ENCODE measurements at regions not wholly inside any gene's neighbourhood (a gene's known extent, or its start where the extent isn't known, plus 50 kb on each side); places are given as distances from the start of the nearest gene placed in this dataset.

DNA sequence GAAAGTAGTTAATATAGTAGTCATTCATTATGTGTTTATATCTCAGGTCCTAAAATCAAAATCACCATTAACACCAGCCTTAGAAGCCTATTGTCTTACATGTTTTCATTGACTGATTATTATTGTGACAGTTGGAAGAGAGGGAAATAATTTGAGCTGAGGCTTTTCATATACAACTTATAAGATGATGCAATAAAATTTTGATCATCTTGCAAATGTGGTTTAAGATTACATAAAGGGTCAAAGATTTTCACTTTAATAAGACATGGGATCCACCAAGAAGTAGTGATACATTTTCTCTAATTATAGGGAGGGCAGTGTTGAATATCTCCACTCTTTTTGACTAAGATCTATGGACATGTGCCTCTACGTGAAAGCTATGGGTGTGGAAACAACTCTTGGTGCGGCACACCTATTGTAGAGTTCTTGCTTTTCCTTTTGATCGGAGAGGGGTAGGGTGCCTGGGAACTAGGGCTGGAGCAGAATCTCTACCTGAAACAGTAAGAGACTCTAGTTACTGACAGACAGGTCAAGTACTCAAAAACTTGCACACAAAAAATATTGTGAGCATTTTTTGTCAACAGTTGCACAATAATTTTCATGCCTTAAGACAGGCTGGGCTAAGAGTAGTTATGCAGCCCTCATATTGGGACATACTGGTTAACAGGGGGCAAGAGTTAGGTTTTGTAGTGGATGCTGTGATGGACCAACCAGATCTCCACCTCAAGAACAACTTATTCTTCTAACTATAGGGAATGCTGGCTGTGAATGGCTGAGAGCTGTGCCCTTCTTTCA lies 139.3 kb upstream of the FST start:
- no peak overlapping the region for H3K27ac Mint-ChIP-seq
- no peaks in the 10 kb centered on the region for H3K36me3 Mint-ChIP-seq (ENCODE audit: low read depth)
- ChIA-PET POLR2A (no interaction called here), CTCF (no interaction called here)
- ATAC-seq (no peak), DNase-seq (no peak)
- no peaks in the 10 kb centered on the region for H3K9me3 Mint-ChIP-seq (ENCODE audit: insufficient read depth)
- no peaks in the 10 kb centered on the region for H3K27me3 Mint-ChIP-seq (ENCODE audit: low read depth)
- H3K4me1 Mint-ChIP-seq (ENCODE audit: low read depth): no peaks in the 10 kb centered on the region
- H3K4me3 Mint-ChIP-seq: no peak overlapping the region

DNA sequence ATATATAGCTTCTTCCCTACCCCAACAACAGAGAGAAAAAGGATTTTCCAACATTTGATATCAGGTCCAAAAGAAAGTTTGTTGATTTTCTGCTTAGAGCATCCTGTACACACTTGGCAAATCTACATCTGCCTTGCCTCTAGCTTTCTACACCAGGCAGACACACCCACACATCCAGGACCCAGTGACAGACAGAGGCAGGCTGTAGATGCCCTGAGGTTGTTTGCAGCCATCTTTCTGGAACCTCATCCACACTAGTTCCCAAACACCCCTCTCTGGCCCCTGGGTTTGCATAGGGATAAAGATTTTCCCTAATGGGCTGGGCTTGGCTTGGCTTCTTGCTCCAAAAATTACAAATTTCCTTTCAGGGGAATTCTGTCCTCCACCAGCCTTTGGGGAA lies 138.2 kb upstream of the FST start:
- DNase-seq (no peak), ATAC-seq (no peak)
- Mint-ChIP-seq H3K9me3 (ENCODE audit: insufficient read depth) (no peaks in the 10 kb centered on the region), H3K4me3 (no peak overlapping the region), H3K36me3 (ENCODE audit: low read depth) (no peaks in the 10 kb centered on the region), H3K4me1 (ENCODE audit: low read depth) (no peaks in the 10 kb centered on the region), H3K27ac (no peak overlapping the region), H3K27me3 (ENCODE audit: low read depth) (no peaks in the 10 kb centered on the region)
- ChIA-PET POLR2A (no interaction called here), CTCF (no interaction called here)

DNA sequence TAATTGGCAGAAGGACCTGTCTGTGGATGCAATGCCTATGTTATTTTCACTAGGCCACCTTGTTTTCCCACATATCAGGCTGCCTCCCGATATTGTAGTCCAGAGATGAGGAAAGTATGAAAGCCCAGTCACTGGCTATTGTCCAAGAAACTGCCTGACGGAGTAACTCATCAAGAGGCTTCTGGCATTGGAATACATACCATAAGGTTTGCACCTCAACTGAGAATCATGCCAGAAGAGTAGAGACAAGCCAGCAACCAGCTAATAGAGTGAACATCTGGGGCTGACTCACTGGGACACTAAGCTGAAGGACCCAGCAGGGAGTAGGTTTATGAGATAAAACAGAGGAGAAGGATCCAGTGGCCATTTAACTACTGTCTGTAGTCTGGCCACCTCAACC lies 137.2 kb upstream of the FST start:
- H3K27ac Mint-ChIP-seq: no peak overlapping the region
- no peak for ATAC-seq
- ChIA-PET CTCF (no interaction called here), POLR2A (interaction anchor here (0.6 kb wide), 1 partner anchor 9 kb away, joined by 3 read pairs; no protein-coding TSS in a partner anchor)
- H3K4me1 Mint-ChIP-seq (ENCODE audit: low read depth): no peaks in the 10 kb centered on the region
- H3K4me3 Mint-ChIP-seq: no peak overlapping the region
- peaks cover 3% of the 10 kb centered on the region for H3K27me3 Mint-ChIP-seq (ENCODE audit: low read depth)
- no peaks in the 10 kb centered on the region for H3K36me3 Mint-ChIP-seq (ENCODE audit: low read depth)
- no peaks in the 10 kb centered on the region for H3K9me3 Mint-ChIP-seq (ENCODE audit: insufficient read depth)
- DNase-seq: no peak

DNA sequence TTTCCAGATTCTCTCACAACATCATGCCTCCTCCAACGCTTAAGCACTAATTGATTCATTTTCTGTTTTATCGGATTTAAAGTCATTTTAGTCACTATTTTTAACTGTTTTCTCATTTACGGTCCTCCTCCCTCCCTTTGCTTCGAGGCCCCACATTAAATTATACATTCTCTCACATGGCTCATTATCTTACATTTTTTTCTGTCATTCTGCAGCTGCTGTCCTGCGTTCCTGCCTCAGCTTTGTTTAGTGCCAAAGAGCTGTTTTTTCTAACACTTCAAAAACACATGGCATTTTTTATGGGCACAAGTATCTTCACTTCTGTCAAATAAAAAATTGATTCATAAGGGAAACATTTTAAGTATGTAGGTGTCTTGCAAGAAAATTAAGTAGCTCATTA lies 130.1 kb upstream of the FST start:
- Mint-ChIP-seq H3K4me3 (no peak overlapping the region), H3K27ac (no peak overlapping the region), H3K9me3 (ENCODE audit: insufficient read depth) (no peaks in the 10 kb centered on the region), H3K36me3 (ENCODE audit: low read depth) (no peaks in the 10 kb centered on the region), H3K4me1 (ENCODE audit: low read depth) (no peaks in the 10 kb centered on the region), H3K27me3 (ENCODE audit: low read depth) (peaks cover 3% of the 10 kb centered on the region)
- ChIA-PET POLR2A (interaction anchor here (0.6 kb wide), 1 partner anchor 154 kb away, joined by 5 read pairs; no protein-coding TSS in a partner anchor), CTCF (no interaction called here)
- ATAC-seq (no peak), DNase-seq (no peak)

DNA sequence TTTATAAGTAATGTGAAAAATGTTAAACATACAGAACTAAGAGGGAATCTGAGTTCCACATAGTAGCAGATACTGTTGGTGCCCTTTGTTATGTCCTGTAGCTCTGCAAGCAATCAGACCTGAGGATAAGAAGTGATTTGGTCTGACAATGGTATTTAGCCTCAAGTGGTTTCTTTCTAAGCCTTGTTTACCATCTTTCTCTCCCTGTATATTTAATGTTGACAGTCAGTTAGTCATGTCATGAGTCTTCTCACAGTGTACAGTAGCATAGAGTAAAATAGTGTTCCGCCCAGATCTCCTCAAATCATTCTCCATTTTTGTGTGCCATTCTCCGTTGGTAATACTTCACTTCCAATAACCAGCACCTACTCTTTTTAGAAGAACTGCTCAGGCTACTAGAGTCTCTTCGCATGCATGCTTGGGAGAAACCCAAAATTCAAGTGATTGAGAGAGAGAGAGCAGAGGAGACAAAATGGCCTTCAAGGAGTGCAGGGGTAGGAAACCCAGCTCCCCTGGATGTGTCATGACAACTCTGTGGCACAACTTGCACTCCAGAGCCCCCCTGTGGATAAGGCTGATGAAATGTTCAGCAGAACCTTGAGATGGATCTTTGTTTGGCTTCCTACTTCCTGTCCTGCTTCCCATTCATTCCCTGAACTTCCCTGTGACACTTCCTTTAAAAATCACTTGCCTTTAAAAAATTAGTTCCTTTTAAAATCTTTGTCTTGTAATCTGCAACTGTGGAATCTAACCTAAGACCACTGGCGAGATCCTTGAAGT lies 129.2 kb upstream of the FST start:
- ChIA-PET CTCF (no interaction called here), POLR2A (interaction anchor here (0.6 to 0.8 kb wide), 3 partner anchors 8 to 426 kb away, joined by 3 to 5 read pairs (median 3); no protein-coding TSS in a partner anchor)
- ATAC-seq: no peak
- Mint-ChIP-seq H3K36me3 (ENCODE audit: low read depth) (no peaks in the 10 kb centered on the region), H3K27me3 (ENCODE audit: low read depth) (peaks cover 3% of the 10 kb centered on the region), H3K4me1 (ENCODE audit: low read depth) (no peaks in the 10 kb centered on the region), H3K9me3 (ENCODE audit: insufficient read depth) (no peaks in the 10 kb centered on the region), H3K4me3 (no peak overlapping the region), H3K27ac (no peak overlapping the region)
- DNase-seq: no peak

DNA sequence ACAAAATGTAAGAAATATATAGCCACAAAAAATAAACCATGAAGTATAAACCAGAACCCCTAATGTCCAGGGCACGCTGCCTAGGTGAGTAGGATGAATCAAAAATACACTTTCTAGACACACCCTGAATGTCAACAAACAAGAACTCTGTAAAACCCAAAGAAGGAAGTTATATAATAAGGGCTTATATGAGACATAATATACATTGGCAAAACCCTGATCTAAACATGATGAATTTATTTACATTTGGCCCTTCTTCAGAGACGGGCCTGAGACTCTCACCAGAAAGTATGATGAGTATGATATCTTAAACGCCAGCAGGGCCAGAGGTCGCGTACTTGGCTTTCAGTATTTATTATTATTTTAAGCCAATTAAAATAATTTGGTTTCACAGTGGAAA lies 125.1 kb upstream of the FST start:
- ChIA-PET POLR2A (no interaction called here), CTCF (no interaction called here)
- Mint-ChIP-seq H3K27ac (no peak overlapping the region), H3K36me3 (ENCODE audit: low read depth) (no peaks in the 10 kb centered on the region), H3K4me3 (no peak overlapping the region), H3K9me3 (ENCODE audit: insufficient read depth) (no peaks in the 10 kb centered on the region), H3K27me3 (ENCODE audit: low read depth) (no peaks in the 10 kb centered on the region), H3K4me1 (ENCODE audit: low read depth) (no peaks in the 10 kb centered on the region)
- DNase-seq: no peak
- ATAC-seq: no peak

DNA sequence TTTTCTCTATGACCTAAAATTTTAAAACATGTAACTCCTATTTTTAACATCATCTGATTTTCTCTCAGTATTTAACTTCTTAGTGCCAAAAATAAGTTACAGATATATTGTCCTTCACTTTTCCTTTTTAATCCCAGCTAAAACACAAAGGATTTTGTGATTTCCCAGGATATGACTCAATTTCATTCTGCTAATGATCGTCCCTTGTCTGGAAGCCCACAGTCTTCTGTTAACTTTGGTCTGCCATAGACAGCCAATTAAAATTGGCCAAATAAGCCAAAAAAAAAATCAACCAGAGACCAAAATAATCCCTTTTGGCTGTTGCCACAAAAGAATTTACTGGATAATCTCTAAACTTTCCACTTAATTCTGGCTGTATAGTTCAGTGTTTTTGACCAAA lies 124.5 kb upstream of the FST start:
- Mint-ChIP-seq H3K27me3 (ENCODE audit: low read depth) (no peaks in the 10 kb centered on the region), H3K4me3 (no peak overlapping the region)
- CTCF ChIA-PET: no interaction called here

DNA sequence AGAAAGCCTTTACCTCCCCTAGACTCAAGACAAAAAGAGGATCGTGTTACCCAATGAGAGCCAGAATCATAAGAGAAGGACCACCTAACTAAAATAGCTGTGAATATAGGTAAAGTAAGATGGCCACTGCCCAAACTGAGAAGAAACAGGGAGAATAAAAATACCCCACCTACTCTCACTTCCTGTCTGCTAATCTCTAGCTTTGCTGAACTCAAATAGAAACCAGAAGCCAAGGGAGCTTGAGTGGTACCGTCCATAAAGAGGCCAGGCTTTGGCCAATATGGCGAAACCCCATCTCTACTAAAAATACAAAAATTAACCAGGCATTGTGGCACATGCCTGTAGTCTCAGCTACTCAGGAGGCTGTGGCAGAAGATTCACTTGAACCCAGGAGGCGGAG lies 123.0 kb upstream of the FST start:
- no peaks in the 10 kb centered on the region for H3K27me3 Mint-ChIP-seq (ENCODE audit: low read depth)
- no peak for ATAC-seq
- ChIA-PET POLR2A (no interaction called here), CTCF (no interaction called here)
- DNase-seq: no peak
- H3K27ac Mint-ChIP-seq: no peak overlapping the region
- no peak overlapping the region for H3K4me3 Mint-ChIP-seq
- H3K4me1 Mint-ChIP-seq (ENCODE audit: low read depth): no peaks in the 10 kb centered on the region
- H3K9me3 Mint-ChIP-seq (ENCODE audit: insufficient read depth): no peaks in the 10 kb centered on the region
- no peaks in the 10 kb centered on the region for H3K36me3 Mint-ChIP-seq (ENCODE audit: low read depth)

More for the DNA sequence above, 124.5 kb upstream of the FST start:
- Mint-ChIP-seq H3K27ac (no peak overlapping the region), H3K4me1 (ENCODE audit: low read depth) (no peaks in the 10 kb centered on the region), H3K36me3 (ENCODE audit: low read depth) (no peaks in the 10 kb centered on the region), H3K9me3 (ENCODE audit: insufficient read depth) (no peaks in the 10 kb centered on the region)
- POLR2A ChIA-PET: no interaction called here
- ATAC-seq: no peak
- DNase-seq: no peak

DNA sequence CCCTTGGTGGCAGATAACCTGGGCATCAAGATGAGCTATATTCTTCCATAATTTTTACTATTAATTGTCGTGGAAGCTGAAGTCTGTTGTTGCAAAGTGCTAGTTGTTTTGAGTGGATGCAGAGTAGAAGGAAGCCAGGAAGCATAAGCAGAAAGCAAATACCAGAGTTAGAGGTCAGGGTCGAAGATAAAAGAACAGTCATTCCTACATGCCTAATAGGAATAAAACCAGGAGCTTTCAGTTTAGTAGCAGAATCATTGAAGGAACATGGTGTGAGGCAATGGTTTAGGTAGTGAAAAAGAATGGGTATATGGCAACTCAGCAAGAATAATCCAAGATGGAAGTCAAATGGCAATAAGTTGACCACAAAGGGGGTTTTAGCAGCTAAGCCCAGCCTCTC lies 121.6 kb upstream of the FST start:
- ATAC-seq: no peak
- H3K9me3 Mint-ChIP-seq (ENCODE audit: insufficient read depth): no peaks in the 10 kb centered on the region
- no peaks in the 10 kb centered on the region for H3K27me3 Mint-ChIP-seq (ENCODE audit: low read depth)
- CTCF ChIA-PET: no interaction called here
- no peak overlapping the region for H3K27ac Mint-ChIP-seq
- no peak overlapping the region for H3K4me3 Mint-ChIP-seq
- no peak for DNase-seq
- no peaks in the 10 kb centered on the region for H3K4me1 Mint-ChIP-seq (ENCODE audit: low read depth)
- POLR2A ChIA-PET: no interaction called here
- H3K36me3 Mint-ChIP-seq (ENCODE audit: low read depth): no peaks in the 10 kb centered on the region

DNA sequence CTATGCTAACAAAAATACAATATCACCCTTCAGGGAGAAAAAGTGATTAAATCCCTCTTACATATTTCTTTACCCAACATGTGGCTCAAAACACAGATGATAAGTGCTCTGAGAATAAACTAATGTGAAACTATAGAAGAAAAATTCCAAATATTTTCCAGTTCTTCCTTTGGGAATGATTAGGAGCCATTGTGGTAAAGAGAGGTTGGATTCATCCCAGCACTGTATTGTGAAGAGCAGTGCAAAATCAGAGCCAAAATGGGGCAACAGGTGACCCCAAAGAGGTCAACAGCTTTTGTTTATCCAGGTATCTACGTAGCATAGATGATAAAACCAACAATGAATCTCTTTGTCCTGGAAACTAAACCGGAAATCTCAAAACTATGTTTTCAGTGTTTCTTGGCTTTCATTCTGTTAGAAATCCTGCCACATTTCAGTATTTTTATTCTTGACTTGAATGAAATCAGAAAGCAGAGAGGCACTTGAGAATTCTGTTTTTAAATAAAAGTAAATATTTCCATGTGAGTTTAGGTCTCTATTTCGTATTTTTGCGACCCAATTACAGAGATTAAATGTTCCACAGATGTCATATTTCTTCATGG lies 120.4 kb upstream of the FST start:
- Mint-ChIP-seq H3K36me3 (ENCODE audit: low read depth) (no peaks in the 10 kb centered on the region), H3K4me1 (ENCODE audit: low read depth) (no peaks in the 10 kb centered on the region), H3K9me3 (ENCODE audit: insufficient read depth) (no peaks in the 10 kb centered on the region), H3K4me3 (no peak overlapping the region), H3K27ac (no peak overlapping the region), H3K27me3 (ENCODE audit: low read depth) (no peaks in the 10 kb centered on the region)
- DNase-seq: no peak
- CTCF ChIA-PET: no interaction called here
- no peak for ATAC-seq
- POLR2A ChIA-PET: no interaction called here

DNA sequence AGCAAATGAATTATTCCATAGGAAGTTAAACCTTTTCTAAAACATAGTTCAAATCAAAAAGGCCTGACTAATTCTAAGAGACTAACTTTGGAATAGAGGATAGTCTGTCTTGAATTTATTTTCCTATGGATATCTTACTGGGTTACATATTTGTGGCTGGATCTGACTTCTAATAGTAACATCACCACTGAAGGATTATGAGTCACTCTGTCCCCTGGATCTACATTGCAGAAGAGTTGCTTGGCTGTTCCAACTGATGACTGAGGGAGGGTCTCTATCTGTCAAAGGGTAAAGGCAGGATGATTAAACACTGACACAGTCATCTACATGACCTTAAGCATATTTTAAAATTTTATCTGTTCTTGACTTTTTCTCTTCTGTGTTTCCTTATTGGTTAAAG lies 119.6 kb upstream of the FST start:
- Mint-ChIP-seq H3K9me3 (ENCODE audit: insufficient read depth) (no peaks in the 10 kb centered on the region), H3K4me3 (no peak overlapping the region), H3K36me3 (ENCODE audit: low read depth) (no peaks in the 10 kb centered on the region), H3K27ac (no peak overlapping the region), H3K27me3 (ENCODE audit: low read depth) (no peaks in the 10 kb centered on the region), H3K4me1 (ENCODE audit: low read depth) (no peaks in the 10 kb centered on the region)
- DNase-seq (no peak), ATAC-seq (no peak)
- ChIA-PET POLR2A (no interaction called here), CTCF (no interaction called here)

DNA sequence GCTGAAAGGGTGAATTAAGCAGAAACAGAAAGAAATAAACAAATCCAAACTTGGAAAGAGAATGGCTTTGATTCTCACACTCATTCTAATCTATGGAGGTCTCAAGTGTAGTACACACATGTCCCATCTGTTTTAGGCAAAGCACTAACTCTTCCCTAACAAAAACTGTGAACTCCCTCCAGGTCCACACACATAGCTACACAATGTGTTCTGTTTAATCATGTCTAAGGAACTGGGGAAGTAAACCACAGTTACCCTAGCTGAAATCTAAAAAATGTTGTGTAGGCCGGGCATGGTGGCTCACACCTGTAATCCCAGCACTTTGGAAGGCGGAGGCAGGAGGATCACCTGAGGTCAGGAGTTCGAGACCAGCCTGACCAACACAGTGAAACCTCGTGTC lies 118.7 kb upstream of the FST start:
- Mint-ChIP-seq H3K4me3 (no peak overlapping the region), H3K9me3 (ENCODE audit: insufficient read depth) (no peaks in the 10 kb centered on the region), H3K36me3 (ENCODE audit: low read depth) (no peaks in the 10 kb centered on the region), H3K27me3 (ENCODE audit: low read depth) (no peaks in the 10 kb centered on the region), H3K4me1 (ENCODE audit: low read depth) (no peaks in the 10 kb centered on the region), H3K27ac (no peak overlapping the region)
- ATAC-seq: no peak
- DNase-seq: no peak
- CTCF ChIA-PET: no interaction called here
- POLR2A ChIA-PET: no interaction called here
